ENCODE measurements at regions not wholly inside any gene's neighbourhood (a gene's known extent, or its start where the extent isn't known, plus 50 kb on each side); places are given as distances from the start of the nearest gene placed in this dataset.

GRCh38 chr2:223439786-223440185, 162.4 kb downstream of the SCG2 start:
- Histone ChIP-seq H3K27me3 (replicated peaks; ENCODE audit: control insufficient read depth, insufficient read depth, low read length) (no peaks in the 10 kb centered on the region; the same call in 1 of the 2 replicates), H3K4me1 (no peaks in the 10 kb centered on the region), H3K4me3 (ENCODE audit: low read depth, low read length) (no peak overlapping the region), H3K36me3 (ENCODE audit: control insufficient read depth, insufficient read depth, low read length) (no peaks in the 10 kb centered on the region), H3K9me3 (no peaks in the 10 kb centered on the region)
- no peak overlapping the region for H3K27ac Mint-ChIP-seq (ENCODE audit: unreplicated experiment)
- no peak for DNase-seq
- no peaks in the 10 kb centered on the region for H3K9me3 Mint-ChIP-seq (ENCODE audit: unreplicated experiment)
- no TSS peak for BruUV-seq (replicated peaks)
- H3K4me1 Mint-ChIP-seq (ENCODE audit: low read depth, unreplicated experiment), result no peaks in the 10 kb centered on the region
- H3K36me3 Mint-ChIP-seq (ENCODE audit: insufficient read depth, unreplicated experiment), result no peaks in the 10 kb centered on the region
- intact Hi-C loops (cut with micrococcal nuclease; ENCODE audit: unreplicated experiment), result no loop called here
- POLR2A ChIA-PET, result no interaction called here
- CTCF ChIA-PET, result no interaction called here
- peaks cover 8% of the 10 kb centered on the region for H3K27me3 Mint-ChIP-seq (ENCODE audit: insufficient read depth, unreplicated experiment)
- no peak overlapping the region for H3K4me3 Mint-ChIP-seq (ENCODE audit: unreplicated experiment)
- TF ChIP-seq CTCF (IDR thresholded peaks at IDR 0.05; ENCODE audit: insufficient read depth in 1 of 2, low read depth in 1 of 2, low read length in 1 of 2, severe bottlenecking in 1 of 2, unreplicated experiment in 1 of 2), result no peak

GRCh38 chr2:223442847-223443246, 159.3 kb downstream of the SCG2 start:
- CTCF ChIA-PET, result no interaction called here
- no peak for TF ChIP-seq CTCF (IDR thresholded peaks at IDR 0.05; ENCODE audit: insufficient read depth in 1 of 2, low read depth in 1 of 2, low read length in 1 of 2, severe bottlenecking in 1 of 2, unreplicated experiment in 1 of 2)
- no peaks in the 10 kb centered on the region for H3K4me1 ChIP-seq
- no peaks in the 10 kb centered on the region; the same call in 1 of the 2 replicates for H3K27me3 ChIP-seq (replicated peaks; ENCODE audit: control insufficient read depth, insufficient read depth, low read length)
- BruUV-seq (replicated peaks), result no TSS peak
- DNase-seq, result no peak
- H3K9me3 ChIP-seq, result peaks cover 4% of the 10 kb centered on the region; the same call in 1 of the 2 replicates
- intact Hi-C loops (cut with micrococcal nuclease; ENCODE audit: unreplicated experiment), result no loop called here
- no peak overlapping the region for H3K4me3 Mint-ChIP-seq (ENCODE audit: unreplicated experiment)
- no peaks in the 10 kb centered on the region for H3K36me3 ChIP-seq (ENCODE audit: control insufficient read depth, insufficient read depth, low read length)
- no peaks in the 10 kb centered on the region for H3K4me1 Mint-ChIP-seq (ENCODE audit: low read depth, unreplicated experiment)
- H3K27me3 Mint-ChIP-seq (ENCODE audit: insufficient read depth, unreplicated experiment), result peaks cover 5% of the 10 kb centered on the region
- H3K4me3 ChIP-seq (ENCODE audit: low read depth, low read length), result no peak overlapping the region
- H3K27ac Mint-ChIP-seq (ENCODE audit: unreplicated experiment), result no peak overlapping the region
- POLR2A ChIA-PET, result no interaction called here
- no peaks in the 10 kb centered on the region for H3K36me3 Mint-ChIP-seq (ENCODE audit: insufficient read depth, unreplicated experiment)
- H3K9me3 Mint-ChIP-seq (ENCODE audit: unreplicated experiment), result no peaks in the 10 kb centered on the region

- no peaks in the 10 kb centered on the region for H3K4me1 ChIP-seq
- H3K36me3 ChIP-seq (ENCODE audit: control insufficient read depth, insufficient read depth, low read length), result no peaks in the 10 kb centered on the region
- ChIA-PET POLR2A (no interaction called here), CTCF (no interaction called here)
- H3K9me3 ChIP-seq, result peaks cover 4% of the 10 kb centered on the region; the same call in 1 of the 2 replicates
- Mint-ChIP-seq H3K27ac (ENCODE audit: unreplicated experiment) (no peak overlapping the region), H3K27me3 (ENCODE audit: insufficient read depth, unreplicated experiment) (peaks cover 19% of the 10 kb centered on the region), H3K4me3 (ENCODE audit: unreplicated experiment) (no peak overlapping the region), H3K9me3 (ENCODE audit: unreplicated experiment) (no peaks in the 10 kb centered on the region), H3K4me1 (ENCODE audit: low read depth, unreplicated experiment) (no peaks in the 10 kb centered on the region), H3K36me3 (ENCODE audit: insufficient read depth, unreplicated experiment) (no peaks in the 10 kb centered on the region)
- no peaks in the 10 kb centered on the region for H3K27me3 ChIP-seq (replicated peaks; ENCODE audit: control insufficient read depth, insufficient read depth, low read length)
- no peak for DNase-seq
- no peak for TF ChIP-seq CTCF (IDR thresholded peaks at IDR 0.05; ENCODE audit: insufficient read depth in 1 of 2, low read depth in 1 of 2, low read length in 1 of 2, severe bottlenecking in 1 of 2, unreplicated experiment in 1 of 2)
- BruUV-seq (replicated peaks), result no TSS peak
- no peak overlapping the region for H3K4me3 ChIP-seq (ENCODE audit: low read depth, low read length)
- intact Hi-C loops (cut with micrococcal nuclease; ENCODE audit: unreplicated experiment), result no loop called here
Measured at GRCh38 chr2:223450246-223450645, 151.9 kb downstream of the SCG2 start.

Data from Caco-2 (cell line).